H9 (cell line): ENCODE measurements at regions not wholly inside any gene's neighbourhood (a gene's known extent, or its start where the extent isn't known, plus 50 kb on each side); places are given as distances from the start of the nearest gene placed in this dataset.

ENCODE experiments used
- DNase-seq: peaks from one replicate; pipeline ENCODE4 v3.0.0-alpha.2; 2017
- H2AFZ ChIP-seq: one replicate; pipeline ENCODE4 v1.6.1; 2013; ENCODE audit warnings: mild to moderate bottlenecking, low read length, control low read depth, moderate library complexity
- H2AK5ac ChIP-seq: 2 replicates; pipeline ENCODE4 v1.6.1; 2013; ENCODE audit warnings: low read length, control low read depth, mixed read lengths; ENCODE audit not compliant: insufficient read length
- H2BK120ac ChIP-seq: one replicate; pipeline ENCODE4 v1.6.1; 2013; ENCODE audit warnings: low read depth, mild to moderate bottlenecking, low read length, control low read depth, inconsistent platforms; ENCODE audit not compliant: poor library complexity, severe bottlenecking
- H2BK12ac ChIP-seq: 2 replicates; pipeline ENCODE4 v1.6.1; 2013; ENCODE audit warnings: low read length, control low read depth, mixed read lengths, low read depth; ENCODE audit not compliant: insufficient read length
- H2BK15ac ChIP-seq: 2 replicates; pipeline ENCODE4 v1.6.1; 2013; ENCODE audit warnings: low read depth, low read length, control low read depth
- H2BK20ac ChIP-seq: one replicate; pipeline ENCODE4 v1.6.1; 2013; ENCODE audit warnings: low read depth, mild to moderate bottlenecking, low read length, control low read depth, inconsistent platforms; ENCODE audit not compliant: poor library complexity, severe bottlenecking
- H2BK5ac ChIP-seq: 2 replicates; pipeline ENCODE4 v1.6.1; 2013; ENCODE audit warnings: low read length, control low read depth, mixed read lengths; ENCODE audit not compliant: insufficient read length
- H3K14ac ChIP-seq: 2 replicates; pipeline ENCODE4 v1.6.1; 2013; ENCODE audit warnings: low read length, control low read depth; ENCODE audit not compliant: insufficient read depth
- H3K18ac ChIP-seq: 2 replicates; pipeline ENCODE4 v1.6.1; 2013; ENCODE audit warnings: low read depth, mild to moderate bottlenecking, mixed read lengths, low read length, control low read depth; ENCODE audit not compliant: insufficient read length
- H3K23ac ChIP-seq: 2 replicates; pipeline ENCODE4 v1.6.1; 2013; ENCODE audit warnings: low read length, control low read depth, mixed read lengths, low read depth; ENCODE audit not compliant: insufficient read length
- H3K23me2 ChIP-seq: 2 replicates; pipeline ENCODE4 v1.6.1; 2013; ENCODE audit warnings: low read depth, mild to moderate bottlenecking, mixed read lengths, low read length, control low read depth; ENCODE audit not compliant: insufficient read length, poor library complexity, severe bottlenecking
- H3K27ac ChIP-seq: 2 replicates; pipeline ENCODE4 v1.5.1; 2013; ENCODE audit warnings: low read length, control low read depth, mixed read lengths, low read depth; ENCODE audit not compliant: insufficient read length
- H3K27me3 ChIP-seq: 2 replicates; pipeline ENCODE4 v1.6.1; 2013; ENCODE audit warnings: low read length, control low read depth, inconsistent platforms; ENCODE audit not compliant: insufficient read depth
- H3K4ac ChIP-seq: 2 replicates; pipeline ENCODE4 v1.6.1; 2013; ENCODE audit warnings: low read depth, mild to moderate bottlenecking, control low read depth, inconsistent platforms, low read length, moderate library complexity
- H3K4me1 ChIP-seq: 2 replicates; pipeline ENCODE4 v1.6.1; 2013; ENCODE audit warnings: low read length, control low read depth, inconsistent platforms; ENCODE audit not compliant: insufficient read depth
- H3K4me2 ChIP-seq: 2 replicates; pipeline ENCODE4 v1.6.1; 2013; ENCODE audit warnings: low read length, control low read depth, mixed read lengths; ENCODE audit not compliant: insufficient read length, insufficient read depth
- H3K56ac ChIP-seq: 2 replicates; pipeline ENCODE4 v1.6.1; 2013; ENCODE audit warnings: low read depth, mild to moderate bottlenecking, mixed read lengths, low read length, control low read depth; ENCODE audit not compliant: insufficient read length
- H3K79me1 ChIP-seq: 2 replicates; pipeline ENCODE4 v1.6.1; 2013; ENCODE audit warnings: low read depth, mild to moderate bottlenecking, moderate library complexity, low read length, control low read depth, inconsistent platforms; ENCODE audit not compliant: insufficient read depth, poor library complexity, severe bottlenecking
- H3K79me2 ChIP-seq: 2 replicates; pipeline ENCODE4 v1.6.1; 2013; ENCODE audit warnings: low read length, control low read depth, inconsistent platforms; ENCODE audit not compliant: insufficient read depth
- H3K9ac ChIP-seq: 2 replicates; pipeline ENCODE4 v1.6.1; 2013; ENCODE audit warnings: low read length, control low read depth, mixed read lengths; ENCODE audit not compliant: insufficient read length; ENCODE audit errors: extremely low read depth
- H3K9me3 ChIP-seq: one replicate; pipeline ENCODE4 v1.6.1; 2013; ENCODE audit warnings: low read depth, low read length, inconsistent platforms; ENCODE audit not compliant: control insufficient read depth
- H3T11ph ChIP-seq: one replicate; pipeline ENCODE4 v1.6.1; 2013; ENCODE audit warnings: mild to moderate bottlenecking, low read length, control low read depth, inconsistent platforms
- H4K20me1 ChIP-seq: one replicate; pipeline ENCODE4 v1.6.1; 2013; ENCODE audit not compliant: control insufficient read depth, insufficient read length, insufficient read depth
- H4K5ac ChIP-seq: 2 replicates; pipeline ENCODE4 v1.6.1; 2013; ENCODE audit warnings: low read depth, mild to moderate bottlenecking, mixed read lengths, low read length, control low read depth; ENCODE audit not compliant: insufficient read length
- H4K8ac ChIP-seq: replicated peaks from 2 replicates; pipeline ENCODE4 v1.6.1; 2013; ENCODE audit warnings: low read length, control low read depth, mixed read lengths, low read depth; ENCODE audit not compliant: insufficient read length
- H4K91ac ChIP-seq: 2 replicates; pipeline ENCODE4 v1.6.1; 2013; ENCODE audit warnings: low read depth, mild to moderate bottlenecking, moderate library complexity, mixed read lengths, low read length, control low read depth; ENCODE audit not compliant: insufficient read length
- H3K27ac Mint-ChIP-seq, 3 experiments: 2 replicates in 2 of 3; 3 replicates in 1 of 3; pipeline ENCODE4 v1.8.0; 2020 to 2021; ENCODE audit warnings: mixed read lengths in 3 of 3, mild to moderate bottlenecking in 1 of 3, moderate library complexity in 1 of 3
- H3K27me3 Mint-ChIP-seq: 2 replicates; pipeline ENCODE4 v1.8.0; 2021; ENCODE audit warnings: low read depth, mild to moderate bottlenecking, moderate library complexity, mixed read lengths
- H3K36me3 Mint-ChIP-seq, 3 experiments: 2 replicates in 2 of 3; 3 replicates in 1 of 3; pipeline ENCODE4 v1.8.0; 2020 to 2021; ENCODE audit warnings: low read depth in 3 of 3, mixed read lengths in 3 of 3; ENCODE audit not compliant: insufficient read depth in 1 of 3
- H3K4me1 Mint-ChIP-seq, 2 experiments: 2 replicates each; pipeline ENCODE4 v1.8.0; 2020; ENCODE audit warnings: mixed read lengths in 2 of 2
- H3K4me3 Mint-ChIP-seq, 2 experiments: 2 replicates in 1 of 2; 3 replicates in 1 of 2; pipeline ENCODE4 v1.8.0; 2020 to 2021; ENCODE audit warnings: mild to moderate bottlenecking in 2 of 2, mixed read lengths in 2 of 2, moderate library complexity in 1 of 2
- H3K9me3 Mint-ChIP-seq, 2 experiments: 2 replicates in 1 of 2; 3 replicates in 1 of 2; pipeline ENCODE4 v1.8.0; 2020; ENCODE audit warnings: mild to moderate bottlenecking in 2 of 2, mixed read lengths in 2 of 2, moderate library complexity in 1 of 2
- CTCF ChIP-seq: fragments of 200-600 bp; sonication (generic); conservative IDR thresholded peaks from 3 replicates; pipeline ENCODE4 v1.8.0; 2021; ENCODE audit warnings: antibody characterized with exemption, mild to moderate bottlenecking
- WGBS: extraction: QIAGEN DNeasy Blood & Tissue Kit; methylation state at CpG from one replicate; pipeline ENCODE4 v1.1.7; 2013; ENCODE audit warnings: missing lambda C conversion rate, low lambda C conversion rate, mixed read lengths; ENCODE audit not compliant: insufficient read length; ENCODE audit errors: extremely low coverage; 5-methylcytosine and 5-hydroxymethylcytosine counted together

GRCh38 chr1:199858856-199859255, 168.7 kb upstream of the NR5A2 start:
- no peaks in the 10 kb centered on the region for H3K9me3 ChIP-seq
- H3K23me2 ChIP-seq = no peaks in the 10 kb centered on the region
- H3K23ac ChIP-seq = no peak overlapping the region
- WGBS = no CpG with 5 or more reads among the region's 1 CpG
- H2BK5ac ChIP-seq = no peak overlapping the region
- H3K36me3 Mint-ChIP-seq = no peaks in the 10 kb centered on the region
- H3K9me3 Mint-ChIP-seq = no peaks in the 10 kb centered on the region
- H2BK15ac ChIP-seq = no peak overlapping the region
- H3T11ph ChIP-seq = no peak overlapping the region
- no peak for DNase-seq
- H2BK120ac ChIP-seq = no peak overlapping the region
- no peak overlapping the region for H2AFZ ChIP-seq
- no peak overlapping the region for H3K4me3 Mint-ChIP-seq
- no peak overlapping the region for H3K4ac ChIP-seq
- no peak overlapping the region for H4K91ac ChIP-seq
- no peaks in the 10 kb centered on the region for H4K20me1 ChIP-seq
- no peak overlapping the region for H3K4me2 ChIP-seq
- TF ChIP-seq CTCF = no peak
- H3K27ac Mint-ChIP-seq = no peak overlapping the region
- H3K14ac ChIP-seq = no peak overlapping the region
- H3K79me1 ChIP-seq = no peaks in the 10 kb centered on the region
- H3K27me3 Mint-ChIP-seq = no peaks in the 10 kb centered on the region
- H3K79me2 ChIP-seq = no peaks in the 10 kb centered on the region; the same call in 1 of the 2 replicates
- no peak overlapping the region for H4K8ac ChIP-seq
- no peaks in the 10 kb centered on the region for H3K27me3 ChIP-seq
- no peak overlapping the region for H3K56ac ChIP-seq
- no peak overlapping the region for H2AK5ac ChIP-seq
- peaks cover 2% of the 10 kb centered on the region; the same call in 1 of the 2 replicates for H3K4me1 ChIP-seq
- no peak overlapping the region for H3K9ac ChIP-seq
- H4K5ac ChIP-seq = no peak overlapping the region
- H3K4me1 Mint-ChIP-seq = peaks cover 10 to 14% of the 10 kb centered on the region in 2 experiments
- no peak overlapping the region for H2BK20ac ChIP-seq
- no peak overlapping the region for H3K27ac ChIP-seq
- no peak overlapping the region for H2BK12ac ChIP-seq
- no peak overlapping the region for H3K18ac ChIP-seq
